ENCODE measurements at regions not wholly inside any gene's neighbourhood (a gene's known extent, or its start where the extent isn't known, plus 50 kb on each side); places are given as distances from the start of the nearest gene placed in this dataset.

- no peak for TF ChIP-seq CTCF (IDR thresholded peaks at IDR 0.05)
- no peak for TF ChIP-seq POLR2A (IDR thresholded peaks at IDR 0.05)
Measured at GRCh38 chr2:37851428-37851827, 73.7 kb upstream of the RMDN2 start.
